Caco-2 (cell line): ENCODE measurements at regions not wholly inside any gene's neighbourhood (a gene's known extent, or its start where the extent isn't known, plus 50 kb on each side); places are given as distances from the start of the nearest gene placed in this dataset.

Experiments
- BruUV-seq: library from RNA; stranded (reverse); fragments of 400-500 nt; replicated peaks from 2 replicates; lab custom pipeline; 2021; lab: Mats Ljungman, UMichigan
- CTCF ChIA-PET: fragments of 300-600 bp; sonication (Branson Sonifier 250); formaldehyde crosslinking; loops from one replicate; lab custom pipeline; 2022; ENCODE audit warnings: antibody characterized with exemption; lab: Charles Lee
- POLR2A ChIA-PET: fragments of 300-600 bp; sonication (Branson Sonifier 250); formaldehyde crosslinking; loops from one replicate; lab custom pipeline; 2022; ENCODE audit warnings: antibody characterized with exemption; lab: Charles Lee
- DNase-seq, 2 experiments: peaks; one replicate each; pipeline versions ENCODE4 v3.0.0 to v3.0.0-alpha.2; 2020 to 2022
- H3K27me3 ChIP-seq: replicated peaks from 2 replicates; pipeline ENCODE4 v1.6.0; 2011; ENCODE audit warnings: low read length; ENCODE audit not compliant: control insufficient read depth, insufficient read depth
- H3K36me3 ChIP-seq: 2 replicates; pipeline ENCODE4 v1.5.1; 2011; ENCODE audit warnings: low read length; ENCODE audit not compliant: control insufficient read depth, insufficient read depth
- H3K4me1 ChIP-seq: fragments of 250-450 bp; sonication (Bioruptor Pico); 2 replicates; pipeline ENCODE4 v1.5.1; 2020; ENCODE audit warnings: mild to moderate bottlenecking
- H3K4me3 ChIP-seq: 2 replicates; pipeline ENCODE4 v1.5.1; 2011; ENCODE audit warnings: low read depth, mild to moderate bottlenecking, control low read depth, low read length
- H3K9me3 ChIP-seq: fragments of 250-450 bp; sonication (Bioruptor Pico); 2 replicates; pipeline ENCODE4 v1.5.1; 2020; ENCODE audit warnings: mild to moderate bottlenecking, moderate library complexity
- H3K27ac Mint-ChIP-seq: one replicate; pipeline ENCODE4 v1.8.0; 2022; ENCODE audit warnings: mixed read lengths; ENCODE audit not compliant: unreplicated experiment
- H3K27me3 Mint-ChIP-seq: one replicate; pipeline ENCODE4 v1.8.0; 2022; ENCODE audit warnings: mixed read lengths; ENCODE audit not compliant: insufficient read depth, unreplicated experiment
- H3K36me3 Mint-ChIP-seq: one replicate; pipeline ENCODE4 v1.8.0; 2022; ENCODE audit warnings: mild to moderate bottlenecking, mixed read lengths; ENCODE audit not compliant: insufficient read depth, unreplicated experiment
- H3K4me1 Mint-ChIP-seq: one replicate; pipeline ENCODE4 v1.8.0; 2022; ENCODE audit warnings: low read depth, mixed read lengths; ENCODE audit not compliant: unreplicated experiment
- H3K4me3 Mint-ChIP-seq: one replicate; pipeline ENCODE4 v1.8.0; 2022; ENCODE audit warnings: mild to moderate bottlenecking, moderate library complexity, mixed read lengths; ENCODE audit not compliant: unreplicated experiment
- H3K9me3 Mint-ChIP-seq: one replicate; pipeline ENCODE4 v1.8.0; 2022; ENCODE audit warnings: mixed read lengths; ENCODE audit not compliant: unreplicated experiment
- CTCF ChIP-seq, 2 experiments: fragments of 200-600 bp in 1 of 2; IDR thresholded peaks; 1 replicate in 1 of 2; 2 replicates in 1 of 2; pipeline versions ENCODE4 v1.5.1 to v1.8.0; 2011 to 2022; ENCODE audit warnings: antibody characterized with exemption in 1 of 2, control low read depth in 1 of 2, inconsistent platforms in 1 of 2, low read depth in 1 of 2, low read length in 1 of 2, mild to moderate bottlenecking in 1 of 2, moderate library complexity in 1 of 2; ENCODE audit not compliant: insufficient read depth in 1 of 2, severe bottlenecking in 1 of 2, unreplicated experiment in 1 of 2
- intact Hi-C: fragments of 100-400 bp; cut with micrococcal nuclease; formaldehyde crosslinking; loops from one replicate; pipeline ENCODE4 v1.10.0; 2022; ENCODE audit not compliant: unreplicated experiment

GRCh38 chr6:43986177-43986825 lies 141.0 kb downstream of the MRPL14 start:
- no peaks in the 10 kb centered on the region for H3K9me3 ChIP-seq
- no peak overlapping the region for H3K4me3 Mint-ChIP-seq
- ChIA-PET POLR2A (no interaction called here), CTCF (interaction anchor here (1.2 kb wide), 1 partner anchor 54 kb away, joined by 4 read pairs; no protein-coding TSS in a partner anchor)
- no peaks in the 10 kb centered on the region for H3K9me3 Mint-ChIP-seq
- peak overlapping the region; percentile 26 for H3K27ac Mint-ChIP-seq
- intact Hi-C loops: no loop called here
- H3K27me3 Mint-ChIP-seq: no peaks in the 10 kb centered on the region
- DNase-seq: peak in 1 of 2 experiments; percentile 10
- no peaks in the 10 kb centered on the region for H3K36me3 Mint-ChIP-seq
- TF ChIP-seq CTCF (IDR thresholded peaks at IDR 0.05; ENCODE audit: insufficient read depth in 1 of 2, low read depth in 1 of 2, low read length in 1 of 2, severe bottlenecking in 1 of 2, unreplicated experiment in 1 of 2): no peak
- BruUV-seq: no TSS peak
- peaks cover 41% of the 10 kb centered on the region for H3K4me1 ChIP-seq
- H3K36me3 ChIP-seq: no peaks in the 10 kb centered on the region
- H3K27me3 ChIP-seq: no peaks in the 10 kb centered on the region
- H3K4me3 ChIP-seq: no peak overlapping the region
- H3K4me1 Mint-ChIP-seq: peaks cover 34% of the 10 kb centered on the region

GRCh38 chr6:43985329-43985728 lies 141.9 kb downstream of the MRPL14 start:
- TF ChIP-seq CTCF (IDR thresholded peaks at IDR 0.05; ENCODE audit: insufficient read depth in 1 of 2, low read depth in 1 of 2, low read length in 1 of 2, severe bottlenecking in 1 of 2, unreplicated experiment in 1 of 2): no peak
- Histone ChIP-seq H3K9me3 (no peaks in the 10 kb centered on the region), H3K4me3 (no peak overlapping the region), H3K27me3 (no peaks in the 10 kb centered on the region), H3K4me1 (peaks cover 32% of the 10 kb centered on the region), H3K36me3 (no peaks in the 10 kb centered on the region)
- intact Hi-C loops: no loop called here
- Mint-ChIP-seq H3K4me3 (no peak overlapping the region), H3K36me3 (no peaks in the 10 kb centered on the region), H3K4me1 (peaks cover 24% of the 10 kb centered on the region), H3K27me3 (no peaks in the 10 kb centered on the region), H3K9me3 (no peaks in the 10 kb centered on the region), H3K27ac (no peak overlapping the region)
- ChIA-PET CTCF (interaction anchor here (1.2 kb wide), 1 partner anchor 55 kb away, joined by 4 read pairs; no protein-coding TSS in a partner anchor), POLR2A (no interaction called here)
- no TSS peak for BruUV-seq
- peak in 1 of 2 experiments; percentile 34 for DNase-seq

GRCh38 chr6:43984442-43985321 lies 142.6 kb downstream of the MRPL14 start:
- peak in 1 of 2 experiments; percentile 22 for DNase-seq
- Mint-ChIP-seq H3K36me3 (no peaks in the 10 kb centered on the region), H3K27ac (no peak overlapping the region), H3K4me3 (no peak overlapping the region), H3K27me3 (no peaks in the 10 kb centered on the region), H3K9me3 (no peaks in the 10 kb centered on the region), H3K4me1 (peaks cover 22% of the 10 kb centered on the region)
- no peak overlapping the region for H3K4me3 ChIP-seq
- ChIA-PET CTCF (no interaction called here), POLR2A (no interaction called here)
- H3K4me1 ChIP-seq: peaks cover 25% of the 10 kb centered on the region
- no peaks in the 10 kb centered on the region for H3K9me3 ChIP-seq
- intact Hi-C loops: no loop called here
- TF ChIP-seq CTCF (IDR thresholded peaks at IDR 0.05; ENCODE audit: insufficient read depth in 1 of 2, low read depth in 1 of 2, low read length in 1 of 2, severe bottlenecking in 1 of 2, unreplicated experiment in 1 of 2): no peak
- no TSS peak for BruUV-seq
- H3K27me3 ChIP-seq: no peaks in the 10 kb centered on the region
- H3K36me3 ChIP-seq: no peaks in the 10 kb centered on the region
